ENCODE measurements at regions not wholly inside any gene's neighbourhood (a gene's known extent, or its start where the extent isn't known, plus 50 kb on each side); places are given as distances from the start of the nearest gene placed in this dataset.
"Not testable (repeated sequence)": the region's sequence is repeated elsewhere in the genome, so short reads cannot be mapped to it uniquely, and the experiment has no call there.

- Histone ChIP-seq H3K36me3 (ENCODE audit: insufficient read depth, low read depth, low read length) (peaks cover 12% of the 10 kb centered on the region; the same call in 1 of the 2 replicates), H3K4me1 (ENCODE audit: insufficient read depth, low read length) (no peaks in the 10 kb centered on the region; the same call in 1 of the 2 replicates), H3K9me3 (ENCODE audit: insufficient read depth, low read depth, low read length) (no peaks in the 10 kb centered on the region), H3K9ac (ENCODE audit: low read depth, low read length) (no peak overlapping the region), H3K27me3 (ENCODE audit: insufficient read depth, low read length) (no peaks in the 10 kb centered on the region), H3K27ac (ENCODE audit: low read length) (no peak overlapping the region), H3K4me3 (ENCODE audit: low read length) (no peak overlapping the region)
These were observed 73.9 kb upstream of the ZCCHC13 start for GRCh38 chrX:74230094-74230493.

- H3K9me3 ChIP-seq (ENCODE audit: insufficient read depth, low read depth, low read length): no peaks in the 10 kb centered on the region
- no peak overlapping the region for H3K4me3 ChIP-seq (ENCODE audit: low read length)
- no peaks in the 10 kb centered on the region; the same call in 1 of the 2 replicates for H3K4me1 ChIP-seq (ENCODE audit: insufficient read depth, low read length)
- no peak overlapping the region for H3K9ac ChIP-seq (ENCODE audit: low read depth, low read length)
- no peak overlapping the region for H3K27ac ChIP-seq (ENCODE audit: low read length)
- no peaks in the 10 kb centered on the region for H3K27me3 ChIP-seq (ENCODE audit: insufficient read depth, low read length)
- H3K36me3 ChIP-seq (ENCODE audit: insufficient read depth, low read depth, low read length): peaks cover 6% of the 10 kb centered on the region; the same call in 1 of the 2 replicates
These were observed 78.9 kb upstream of the ZCCHC13 start for GRCh38 chrX:74225111-74225510.

- H3K4me3 ChIP-seq (ENCODE audit: low read length): no peak overlapping the region
- no peak overlapping the region for H3K9ac ChIP-seq (ENCODE audit: low read depth, low read length)
- H3K4me1 ChIP-seq (ENCODE audit: insufficient read depth, low read length): no peaks in the 10 kb centered on the region
- no peaks in the 10 kb centered on the region for H3K9me3 ChIP-seq (ENCODE audit: insufficient read depth, low read depth, low read length)
- H3K36me3 ChIP-seq (ENCODE audit: insufficient read depth, low read depth, low read length): peaks cover 30% of the 10 kb centered on the region
- H3K27me3 ChIP-seq (ENCODE audit: insufficient read depth, low read length): no peaks in the 10 kb centered on the region
- no peak overlapping the region for H3K27ac ChIP-seq (ENCODE audit: low read length)
These were observed 83.7 kb upstream of the ZCCHC13 start for GRCh38 chrX:74220277-74220676.

GRCh38 chrX:74218895-74219294 is 85.1 kb upstream of the ZCCHC13 start:
- no peak overlapping the region for H3K4me3 ChIP-seq (ENCODE audit: low read length)

GRCh38 chrX:74216421-74216820 is 87.6 kb upstream of the ZCCHC13 start:
- Histone ChIP-seq H3K9ac (ENCODE audit: low read depth, low read length) (no peak overlapping the region), H3K4me1 (ENCODE audit: insufficient read depth, low read length) (no peaks in the 10 kb centered on the region), H3K27me3 (ENCODE audit: insufficient read depth, low read length) (no peaks in the 10 kb centered on the region), H3K9me3 (ENCODE audit: insufficient read depth, low read depth, low read length) (no peaks in the 10 kb centered on the region), H3K4me3 (ENCODE audit: low read length) (no peak overlapping the region), H3K36me3 (ENCODE audit: insufficient read depth, low read depth, low read length) (peaks cover 44% of the 10 kb centered on the region), H3K27ac (ENCODE audit: low read length) (no peak overlapping the region)

More at GRCh38 chrX:74218895-74219294, 85.1 kb upstream of the ZCCHC13 start:
- no peaks in the 10 kb centered on the region for H3K27me3 ChIP-seq (ENCODE audit: insufficient read depth, low read length)
- H3K27ac ChIP-seq (ENCODE audit: low read length): no peak overlapping the region
- no peaks in the 10 kb centered on the region for H3K4me1 ChIP-seq (ENCODE audit: insufficient read depth, low read length)
- peaks cover 43% of the 10 kb centered on the region for H3K36me3 ChIP-seq (ENCODE audit: insufficient read depth, low read depth, low read length)
- H3K9me3 ChIP-seq (ENCODE audit: insufficient read depth, low read depth, low read length): no peaks in the 10 kb centered on the region
- H3K9ac ChIP-seq (ENCODE audit: low read depth, low read length): no peak overlapping the region

- no peak overlapping the region for H3K27ac ChIP-seq (ENCODE audit: low read length)
- H3K4me3 ChIP-seq (ENCODE audit: low read length): no peak overlapping the region
- no peaks in the 10 kb centered on the region for H3K9me3 ChIP-seq (ENCODE audit: insufficient read depth, low read depth, low read length)
- H3K9ac ChIP-seq (ENCODE audit: low read depth, low read length): no peak overlapping the region
- H3K27me3 ChIP-seq (ENCODE audit: insufficient read depth, low read length): no peaks in the 10 kb centered on the region
- H3K36me3 ChIP-seq (ENCODE audit: insufficient read depth, low read depth, low read length): peaks cover 56% of the 10 kb centered on the region
- no peaks in the 10 kb centered on the region for H3K4me1 ChIP-seq (ENCODE audit: insufficient read depth, low read length)
These were observed 92.1 kb upstream of the ZCCHC13 start for GRCh38 chrX:74211911-74212310.

GRCh38 chrX:74207539-74207938 is 96.4 kb upstream of the ZCCHC13 start:
- H3K27ac ChIP-seq (ENCODE audit: low read length): no peak overlapping the region
- H3K9ac ChIP-seq (ENCODE audit: low read depth, low read length): no peak overlapping the region
- no peak overlapping the region for H3K4me3 ChIP-seq (ENCODE audit: low read length)
- H3K9me3 ChIP-seq (ENCODE audit: insufficient read depth, low read depth, low read length): no peaks in the 10 kb centered on the region
- H3K36me3 ChIP-seq (ENCODE audit: insufficient read depth, low read depth, low read length): peaks cover 51% of the 10 kb centered on the region
- no peaks in the 10 kb centered on the region for H3K4me1 ChIP-seq (ENCODE audit: insufficient read depth, low read length)
- H3K27me3 ChIP-seq (ENCODE audit: insufficient read depth, low read length): no peaks in the 10 kb centered on the region

GRCh38 chrX:74195605-74196004 is 108.4 kb upstream of the ZCCHC13 start:
- Histone ChIP-seq H3K9ac (ENCODE audit: low read depth, low read length) (no peak overlapping the region), H3K4me3 (ENCODE audit: low read length) (no peak overlapping the region), H3K36me3 (ENCODE audit: insufficient read depth, low read depth, low read length) (no peaks in the 10 kb centered on the region), H3K27me3 (ENCODE audit: insufficient read depth, low read length) (no peaks in the 10 kb centered on the region), H3K9me3 (ENCODE audit: insufficient read depth, low read depth, low read length) (peaks cover 3% of the 10 kb centered on the region; the same call in 1 of the 2 replicates), H3K4me1 (ENCODE audit: insufficient read depth, low read length) (no peaks in the 10 kb centered on the region; the same call in 1 of the 2 replicates), H3K27ac (ENCODE audit: low read length) (no peak overlapping the region)

- Histone ChIP-seq H3K27me3 (ENCODE audit: insufficient read depth, low read length) (no peaks in the 10 kb centered on the region), H3K27ac (ENCODE audit: low read length) (no peak overlapping the region), H3K36me3 (ENCODE audit: insufficient read depth, low read depth, low read length) (no peaks in the 10 kb centered on the region), H3K4me1 (ENCODE audit: insufficient read depth, low read length) (no peaks in the 10 kb centered on the region; the same call in 1 of the 2 replicates), H3K9me3 (ENCODE audit: insufficient read depth, low read depth, low read length) (peaks cover 3% of the 10 kb centered on the region; the same call in 1 of the 2 replicates), H3K4me3 (ENCODE audit: low read length) (no peak overlapping the region), H3K9ac (ENCODE audit: low read depth, low read length) (no peak overlapping the region)
These were observed 108.9 kb upstream of the ZCCHC13 start for GRCh38 chrX:74195120-74195519.

GRCh38 chrX:74187211-74187610 is 116.8 kb upstream of the ZCCHC13 start:
- no peaks in the 10 kb centered on the region; the same call in 1 of the 2 replicates for H3K4me1 ChIP-seq (ENCODE audit: insufficient read depth, low read length)
- no peak overlapping the region for H3K27ac ChIP-seq (ENCODE audit: low read length)
- H3K9ac ChIP-seq (ENCODE audit: low read depth, low read length): no peak overlapping the region
- no peaks in the 10 kb centered on the region for H3K27me3 ChIP-seq (ENCODE audit: insufficient read depth, low read length)
- no peak overlapping the region for H3K4me3 ChIP-seq (ENCODE audit: low read length)
- H3K9me3 ChIP-seq (ENCODE audit: insufficient read depth, low read depth, low read length): peaks cover 3% of the 10 kb centered on the region; the same call in 1 of the 2 replicates
- H3K36me3 ChIP-seq (ENCODE audit: insufficient read depth, low read depth, low read length): no peaks in the 10 kb centered on the region

GRCh38 chrX:74183047-74183446 is 120.9 kb upstream of the ZCCHC13 start:
- not testable (repeated sequence) for H3K4me3 ChIP-seq (ENCODE audit: low read length); H3K36me3 ChIP-seq (ENCODE audit: insufficient read depth, low read depth, low read length); H3K27me3 ChIP-seq (ENCODE audit: insufficient read depth, low read length); H3K9me3 ChIP-seq (ENCODE audit: insufficient read depth, low read depth, low read length); H3K9ac ChIP-seq (ENCODE audit: low read depth, low read length); H3K27ac ChIP-seq (ENCODE audit: low read length); H3K4me1 ChIP-seq (ENCODE audit: insufficient read depth, low read length)

- H3K4me3 ChIP-seq (ENCODE audit: low read length); H3K36me3 ChIP-seq (ENCODE audit: insufficient read depth, low read depth, low read length); H3K27ac ChIP-seq (ENCODE audit: low read length); H3K9me3 ChIP-seq (ENCODE audit: insufficient read depth, low read depth, low read length); H3K4me1 ChIP-seq (ENCODE audit: insufficient read depth, low read length); H3K27me3 ChIP-seq (ENCODE audit: insufficient read depth, low read length); H3K9ac ChIP-seq (ENCODE audit: low read depth, low read length): not testable (repeated sequence)
These were observed 122.0 kb upstream of the ZCCHC13 start for GRCh38 chrX:74181976-74182375.
